CD4-positive, alpha-beta memory T cell (primary cell): ENCODE measurements at regions not wholly inside any gene's neighbourhood (a gene's known extent, or its start where the extent isn't known, plus 50 kb on each side); places are given as distances from the start of the nearest gene placed in this dataset.

Source experiments
- CTCF ChIA-PET: fragments of 350-600 bp; sonication (Branson Sonifier 250); formaldehyde crosslinking; loops from one replicate; lab custom pipeline; 2021; ENCODE audit warnings: inconsistent platforms; ENCODE audit not compliant: partially characterized antibody; lab: Charles Lee
- POLR2A ChIA-PET: fragments of 350-600 bp; sonication (Branson Sonifier 250); formaldehyde crosslinking; loops from one replicate; lab custom pipeline; 2021; ENCODE audit not compliant: partially characterized antibody; lab: Charles Lee
- DNase-seq, 5 donors: peaks; one replicate each; pipeline versions ENCODE4 v3.0.0 to v3.0.0-alpha.2; 2020 to 2022; ENCODE audit warnings: mixed read lengths in 1 of 5
- H3K27ac ChIP-seq: one replicate; pipeline ENCODE4 v1.7.0; 2013; ENCODE audit warnings: low read depth, low read length
- H3K27me3 ChIP-seq: 2 replicates; pipeline ENCODE4 v1.7.0; 2013; ENCODE audit warnings: mild to moderate bottlenecking, low read length, moderate library complexity; ENCODE audit not compliant: insufficient read depth
- H3K36me3 ChIP-seq: 2 replicates; pipeline ENCODE4 v1.7.0; 2013; ENCODE audit warnings: mild to moderate bottlenecking, low read length, moderate library complexity; ENCODE audit not compliant: insufficient read depth
- H3K4me1 ChIP-seq: 2 replicates; pipeline ENCODE4 v1.7.0; 2013; ENCODE audit warnings: mild to moderate bottlenecking, low read length, moderate library complexity; ENCODE audit not compliant: insufficient read depth
- H3K4me3 ChIP-seq, 2 donors: one replicate each; pipeline ENCODE4 v1.7.0; 2013; ENCODE audit warnings: low read length in 2 of 2, mild to moderate bottlenecking in 1 of 2
- H3K9me3 ChIP-seq, 2 donors: one replicate each; pipeline ENCODE4 v1.7.0; 2013; ENCODE audit warnings: low read length in 2 of 2, control low read depth in 1 of 2; ENCODE audit not compliant: control insufficient read depth in 1 of 2
- H3K27ac Mint-ChIP-seq, 7 donors: one replicate each; pipeline ENCODE4 v1.8.0; 2020 to 2021; ENCODE audit warnings: mixed read lengths in 7 of 7, mild to moderate bottlenecking in 6 of 7, inconsistent platforms in 3 of 7, moderate library complexity in 3 of 7
- H3K27me3 Mint-ChIP-seq, 2 donors: one replicate each; pipeline ENCODE4 v1.8.0; 2020 to 2021; ENCODE audit warnings: mixed read lengths in 2 of 2
- H3K36me3 Mint-ChIP-seq, 2 donors: one replicate each; pipeline ENCODE4 v1.8.0; 2020 to 2021; ENCODE audit warnings: mixed read lengths in 2 of 2, inconsistent platforms in 1 of 2, mild to moderate bottlenecking in 1 of 2
- H3K4me1 Mint-ChIP-seq, 4 donors: one replicate each; pipeline ENCODE4 v1.8.0; 2020 to 2021; ENCODE audit warnings: mixed read lengths in 4 of 4, mild to moderate bottlenecking in 1 of 4
- H3K4me3 Mint-ChIP-seq, 8 donors: one replicate each; pipeline ENCODE4 v1.8.0; 2020 to 2021; ENCODE audit warnings: mixed read lengths in 8 of 8, mild to moderate bottlenecking in 7 of 8, moderate library complexity in 6 of 8, inconsistent platforms in 3 of 8
- H3K9me3 Mint-ChIP-seq, 8 donors: one replicate each; pipeline ENCODE4 v1.8.0; 2020 to 2021; ENCODE audit warnings: mixed read lengths in 8 of 8, mild to moderate bottlenecking in 5 of 8, inconsistent platforms in 3 of 8, moderate library complexity in 1 of 8
- intact Hi-C: fragments of 100-400 bp; cut with micrococcal nuclease; formaldehyde crosslinking; loops from one replicate; pipeline ENCODE4 v1.15.1; 2023

- ChIA-PET CTCF (interaction anchor here (1.3 kb wide), 1 partner anchor 8 kb away, joined by 3 read pairs; no protein-coding TSS in a partner anchor), POLR2A (no interaction called here)
- Mint-ChIP-seq H3K9me3 (no peaks in the 10 kb centered on the region), H3K27me3 (no peaks in the 10 kb centered on the region), H3K4me1 (no peaks in the 10 kb centered on the region), H3K27ac (peak overlapping the region in 1 of 7 donors; percentile 3), H3K36me3 (peaks cover 0 to 14% of the 10 kb centered on the region in 2 donors), H3K4me3 (no peak overlapping the region)
- H3K27me3 ChIP-seq: no peaks in the 10 kb centered on the region
- no peaks in the 10 kb centered on the region for H3K4me1 ChIP-seq
- no peak overlapping the region for H3K27ac ChIP-seq
- no peak for DNase-seq
- H3K9me3 ChIP-seq: no peaks in the 10 kb centered on the region
- no peak overlapping the region for H3K4me3 ChIP-seq
- intact Hi-C loops: no loop called here
- H3K36me3 ChIP-seq: no peaks in the 10 kb centered on the region
These were observed 96.2 kb downstream of the ZIC5 start for GRCh38 chr13:99875391-99875790.

- ChIA-PET POLR2A (no interaction called here), CTCF (interaction anchor here (1.3 to 1.4 kb wide), 2 partner anchors 9 to 26 kb away, joined by 3 read pairs; no protein-coding TSS in a partner anchor)
- Mint-ChIP-seq H3K9me3 (no peaks in the 10 kb centered on the region), H3K4me1 (no peaks in the 10 kb centered on the region), H3K27me3 (no peaks in the 10 kb centered on the region), H3K4me3 (no peak overlapping the region), H3K36me3 (peaks cover 0 to 14% of the 10 kb centered on the region in 2 donors), H3K27ac (no peak overlapping the region)
- DNase-seq: no peak
- intact Hi-C loops: no loop called here
- Histone ChIP-seq H3K27ac (no peak overlapping the region), H3K4me1 (no peaks in the 10 kb centered on the region), H3K9me3 (no peaks in the 10 kb centered on the region), H3K27me3 (no peaks in the 10 kb centered on the region), H3K4me3 (no peak overlapping the region), H3K36me3 (no peaks in the 10 kb centered on the region)
These were observed 97.6 kb downstream of the ZIC5 start for GRCh38 chr13:99873832-99874430.

- Mint-ChIP-seq H3K4me3 (no peak overlapping the region), H3K36me3 (peaks cover 0 to 16% of the 10 kb centered on the region in 2 donors), H3K27me3 (no peaks in the 10 kb centered on the region), H3K9me3 (no peaks in the 10 kb centered on the region), H3K27ac (no peak overlapping the region), H3K4me1 (no peaks in the 10 kb centered on the region)
- H3K4me3 ChIP-seq: no peak overlapping the region
- intact Hi-C loops: no loop called here
- DNase-seq: no peak
- CTCF ChIA-PET: no interaction called here
- H3K27me3 ChIP-seq: no peaks in the 10 kb centered on the region
- H3K36me3 ChIP-seq: no peaks in the 10 kb centered on the region
- POLR2A ChIA-PET: no interaction called here
- H3K9me3 ChIP-seq: no peaks in the 10 kb centered on the region
- no peak overlapping the region for H3K27ac ChIP-seq
- no peaks in the 10 kb centered on the region for H3K4me1 ChIP-seq
These were observed 98.4 kb downstream of the ZIC5 start for GRCh38 chr13:99873141-99873540.

DNA sequence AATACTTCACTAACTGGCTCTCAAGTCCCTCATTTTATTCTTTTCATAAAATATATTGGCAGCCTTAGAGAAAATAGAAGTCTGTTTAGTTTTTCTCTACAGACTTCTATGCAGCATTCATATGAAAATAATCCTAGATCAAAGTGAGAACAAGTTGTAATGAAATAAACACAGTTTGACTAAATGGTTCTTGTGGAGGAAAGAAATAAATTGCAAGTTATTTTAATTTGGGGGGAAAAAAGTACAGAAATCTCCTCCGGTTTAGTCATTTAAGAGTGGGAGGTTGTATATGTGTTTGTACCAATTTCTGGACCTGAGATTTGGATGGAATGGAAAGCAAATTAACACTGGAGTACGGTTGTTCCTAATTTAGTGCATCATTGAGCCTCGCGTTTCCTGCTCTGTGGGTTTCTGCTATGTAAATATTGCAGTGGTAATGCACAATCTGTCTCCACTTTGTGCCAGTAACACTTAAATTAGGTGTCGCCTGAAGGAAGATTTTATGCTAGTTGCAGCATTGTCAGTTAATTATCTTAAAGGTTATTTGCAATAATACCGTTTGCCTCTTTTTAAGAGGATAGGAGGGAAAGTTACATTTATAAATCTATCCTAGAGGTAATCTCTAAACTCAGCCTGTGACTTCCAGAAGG, 100.2 kb downstream of the ZIC5 start:
- ChIA-PET CTCF (no interaction called here), POLR2A (no interaction called here)
- no peaks in the 10 kb centered on the region for H3K4me1 ChIP-seq
- no peaks in the 10 kb centered on the region for H3K27me3 Mint-ChIP-seq
- peaks cover 0 to 27% of the 10 kb centered on the region in 2 donors for H3K36me3 Mint-ChIP-seq
- H3K4me1 Mint-ChIP-seq: no peaks in the 10 kb centered on the region
- H3K27me3 ChIP-seq: no peaks in the 10 kb centered on the region
- no peak overlapping the region for H3K4me3 Mint-ChIP-seq
- H3K9me3 Mint-ChIP-seq: no peaks in the 10 kb centered on the region
- intact Hi-C loops: no loop called here
- no peak overlapping the region for H3K4me3 ChIP-seq
- no peaks in the 10 kb centered on the region for H3K9me3 ChIP-seq
- H3K36me3 ChIP-seq: no peaks in the 10 kb centered on the region
- H3K27ac ChIP-seq: no peak overlapping the region
- no peak overlapping the region for H3K27ac Mint-ChIP-seq
- no peak for DNase-seq

DNA sequence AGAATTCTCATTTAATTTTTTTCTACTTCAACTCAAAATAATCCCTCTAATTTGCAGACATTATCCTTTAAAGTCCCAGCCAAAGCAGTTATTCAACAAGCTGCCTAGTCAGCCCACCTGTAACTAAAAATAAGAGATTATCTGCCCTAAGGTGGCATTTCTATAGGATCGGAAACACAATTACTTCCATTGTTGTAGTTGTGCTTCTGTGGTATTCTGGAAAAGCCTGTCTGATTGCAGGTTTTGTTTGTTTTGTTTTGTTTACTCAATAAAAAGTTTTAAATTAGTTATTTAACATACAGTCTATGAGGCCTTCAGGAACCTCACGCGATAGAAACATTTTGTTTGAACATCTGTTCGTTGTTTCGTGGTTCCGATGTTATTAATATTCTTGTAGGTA, 101.0 kb downstream of the ZIC5 start:
- H3K27ac ChIP-seq: no peak overlapping the region
- H3K4me3 ChIP-seq: no peak overlapping the region
- no peaks in the 10 kb centered on the region for H3K4me1 Mint-ChIP-seq
- H3K9me3 Mint-ChIP-seq: no peaks in the 10 kb centered on the region
- H3K4me1 ChIP-seq: no peaks in the 10 kb centered on the region
- no peaks in the 10 kb centered on the region for H3K27me3 ChIP-seq
- H3K27ac Mint-ChIP-seq: no peak overlapping the region
- intact Hi-C loops: no loop called here
- no peaks in the 10 kb centered on the region for H3K36me3 ChIP-seq
- ChIA-PET CTCF (no interaction called here), POLR2A (no interaction called here)
- peaks cover 0 to 35% of the 10 kb centered on the region in 2 donors for H3K36me3 Mint-ChIP-seq
- H3K9me3 ChIP-seq: no peaks in the 10 kb centered on the region
- H3K4me3 Mint-ChIP-seq: no peak overlapping the region
- H3K27me3 Mint-ChIP-seq: no peaks in the 10 kb centered on the region
- DNase-seq: no peak

- H3K9me3 Mint-ChIP-seq: no peaks in the 10 kb centered on the region
- H3K36me3 Mint-ChIP-seq: peaks cover 0 to 42% of the 10 kb centered on the region in 2 donors
- H3K4me3 ChIP-seq: no peak overlapping the region
- no peaks in the 10 kb centered on the region for H3K36me3 ChIP-seq
- no peak overlapping the region for H3K27ac ChIP-seq
- H3K27ac Mint-ChIP-seq: no peak overlapping the region
- H3K27me3 ChIP-seq: no peaks in the 10 kb centered on the region
- no peak for DNase-seq
- intact Hi-C loops: no loop called here
- no peaks in the 10 kb centered on the region for H3K27me3 Mint-ChIP-seq
- H3K4me3 Mint-ChIP-seq: no peak overlapping the region
- ChIA-PET POLR2A (no interaction called here), CTCF (no interaction called here)
- no peaks in the 10 kb centered on the region for H3K4me1 Mint-ChIP-seq
- H3K9me3 ChIP-seq: no peaks in the 10 kb centered on the region
- H3K4me1 ChIP-seq: no peaks in the 10 kb centered on the region
These were observed 101.7 kb downstream of the ZIC5 start for GRCh38 chr13:99869830-99870229.

- peaks cover 1 to 53% of the 10 kb centered on the region in 2 donors for H3K36me3 Mint-ChIP-seq
- no peak overlapping the region for H3K4me3 ChIP-seq
- H3K27ac ChIP-seq: no peak overlapping the region
- H3K4me1 ChIP-seq: no peaks in the 10 kb centered on the region
- H3K4me3 Mint-ChIP-seq: no peak overlapping the region
- ChIA-PET CTCF (no interaction called here), POLR2A (no interaction called here)
- no peaks in the 10 kb centered on the region for H3K27me3 Mint-ChIP-seq
- intact Hi-C loops: no loop called here
- no peak overlapping the region for H3K27ac Mint-ChIP-seq
- no peaks in the 10 kb centered on the region for H3K9me3 ChIP-seq
- no peaks in the 10 kb centered on the region for H3K4me1 Mint-ChIP-seq
- H3K9me3 Mint-ChIP-seq: no peaks in the 10 kb centered on the region
- DNase-seq: no peak
- H3K27me3 ChIP-seq: no peaks in the 10 kb centered on the region
- no peaks in the 10 kb centered on the region for H3K36me3 ChIP-seq
These were observed 102.8 kb downstream of the ZIC5 start for GRCh38 chr13:99868767-99869166.
